Loucy (cell line): ENCODE measurements at regions not wholly inside any gene's neighbourhood (a gene's known extent, or its start where the extent isn't known, plus 50 kb on each side); places are given as distances from the start of the nearest gene placed in this dataset.
A peak's percentile ranks its signal among the peaks of the same experiment; 100 is the strongest.

Source experiments
- H2AFZ ChIP-seq: fragments of 200-600 bp; sonication (generic); 2 replicates; pipeline ENCODE4 v1.6.0; 2016; ENCODE audit warnings: antibody characterized with exemption, mild to moderate bottlenecking, low read length, moderate library complexity
- H3F3A ChIP-seq: fragments of 200-600 bp; 2 replicates; pipeline ENCODE4 v1.6.0; 2016; ENCODE audit warnings: antibody characterized with exemption, low read depth, mild to moderate bottlenecking
- H3K27me3 ChIP-seq: fragments of 200-600 bp; sonication (generic); 2 replicates; pipeline ENCODE4 v1.6.1; 2014; ENCODE audit warnings: low read length, mild to moderate bottlenecking; ENCODE audit not compliant: insufficient read depth, poor library complexity, severe bottlenecking
- H3K36me3 ChIP-seq: fragments of 200-600 bp; sonication (generic); 2 replicates; pipeline ENCODE4 v1.6.1; 2016; ENCODE audit warnings: low read length; ENCODE audit not compliant: insufficient read depth
- H3K4me1 ChIP-seq: fragments of 200-600 bp; sonication (generic); 2 replicates; pipeline ENCODE4 v1.5.1; 2014; ENCODE audit warnings: low read length, mild to moderate bottlenecking; ENCODE audit not compliant: insufficient read depth, poor library complexity, severe bottlenecking
- H3K4me2 ChIP-seq: fragments of 200-600 bp; sonication (generic); 2 replicates; pipeline ENCODE4 v1.6.0; 2014; ENCODE audit warnings: antibody characterized with exemption, low read length, low read depth, mild to moderate bottlenecking; ENCODE audit not compliant: poor library complexity, severe bottlenecking
- H3K4me3 ChIP-seq: fragments of 200-600 bp; sonication (generic); 2 replicates; pipeline ENCODE4 v1.5.1; 2014; ENCODE audit warnings: low read length, mild to moderate bottlenecking, mixed read lengths; ENCODE audit not compliant: poor library complexity, severe bottlenecking
- H3K79me2 ChIP-seq: fragments of 200-600 bp; sonication (generic); 2 replicates; pipeline ENCODE4 v1.6.1; 2014; ENCODE audit warnings: low read length; ENCODE audit not compliant: insufficient read depth
- H3K9ac ChIP-seq: fragments of 200-600 bp; sonication (generic); 2 replicates; pipeline ENCODE4 v1.6.0; 2014; ENCODE audit warnings: mild to moderate bottlenecking, low read depth, low read length, moderate library complexity; ENCODE audit not compliant: poor library complexity, severe bottlenecking
- H3K9me2 ChIP-seq: fragments of 200-600 bp; sonication (generic); replicated peaks from 2 replicates; pipeline ENCODE4 v1.6.1; 2016; ENCODE audit warnings: low read depth, low read length, mixed read lengths
- H3K9me3 ChIP-seq: fragments of 200-600 bp; sonication (generic); 2 replicates; pipeline ENCODE4 v1.6.1; 2014; ENCODE audit warnings: mild to moderate bottlenecking, antibody characterized with exemption, low read length, low read depth; ENCODE audit not compliant: insufficient read depth
- H4K20me1 ChIP-seq: fragments of 200-600 bp; sonication (generic); 2 replicates; pipeline ENCODE4 v1.6.0; 2014; ENCODE audit warnings: antibody characterized with exemption, low read length, mild to moderate bottlenecking; ENCODE audit not compliant: insufficient read depth, poor library complexity, severe bottlenecking
- EZH2phosphoT487 ChIP-seq: fragments of 200-600 bp; IDR thresholded peaks from 2 replicates; pipeline ENCODE4 v1.6.1; 2018; ENCODE audit warnings: antibody characterized with exemption, mild to moderate bottlenecking, moderate library complexity, borderline replicate concordance
- TF ChIP-seq, protein P1 (sequence below): fragments of 200-600 bp; sonication (generic); conservative IDR thresholded peaks from 2 replicates; pipeline ENCODE4 v1.5.1; 2014; ENCODE audit warnings: mild to moderate bottlenecking, antibody characterized with exemption, low read length

DNA sequence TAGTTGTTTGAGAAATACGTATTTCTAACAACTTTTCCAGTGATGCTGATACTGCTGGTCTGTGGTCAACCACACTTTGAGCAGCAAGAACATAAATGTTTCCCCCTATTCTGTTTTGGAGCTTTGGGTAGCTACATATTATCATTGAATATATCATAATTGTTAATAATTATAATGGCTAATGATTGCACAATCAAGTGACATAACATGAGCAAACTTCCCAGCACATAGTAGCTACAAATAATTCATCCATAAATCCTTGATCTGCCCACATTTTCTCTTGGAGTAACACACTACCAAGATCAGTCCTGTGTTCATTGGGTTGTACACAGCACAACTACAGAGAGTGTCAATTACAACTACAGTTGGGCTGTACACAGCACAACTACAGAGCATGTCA lies 436.3 kb upstream of the MAGEB18 start:
- no peaks in the 10 kb centered on the region for H3K27me3 ChIP-seq
- no peaks in the 10 kb centered on the region for H3K4me1 ChIP-seq
- H3K4me3 ChIP-seq: no peak overlapping the region
- H3K79me2 ChIP-seq: no peaks in the 10 kb centered on the region
- no peaks in the 10 kb centered on the region for H3K9me2 ChIP-seq
- TF ChIP-seq EZH2phosphoT487: no peak
- TF ChIP-seq, protein P1, sequence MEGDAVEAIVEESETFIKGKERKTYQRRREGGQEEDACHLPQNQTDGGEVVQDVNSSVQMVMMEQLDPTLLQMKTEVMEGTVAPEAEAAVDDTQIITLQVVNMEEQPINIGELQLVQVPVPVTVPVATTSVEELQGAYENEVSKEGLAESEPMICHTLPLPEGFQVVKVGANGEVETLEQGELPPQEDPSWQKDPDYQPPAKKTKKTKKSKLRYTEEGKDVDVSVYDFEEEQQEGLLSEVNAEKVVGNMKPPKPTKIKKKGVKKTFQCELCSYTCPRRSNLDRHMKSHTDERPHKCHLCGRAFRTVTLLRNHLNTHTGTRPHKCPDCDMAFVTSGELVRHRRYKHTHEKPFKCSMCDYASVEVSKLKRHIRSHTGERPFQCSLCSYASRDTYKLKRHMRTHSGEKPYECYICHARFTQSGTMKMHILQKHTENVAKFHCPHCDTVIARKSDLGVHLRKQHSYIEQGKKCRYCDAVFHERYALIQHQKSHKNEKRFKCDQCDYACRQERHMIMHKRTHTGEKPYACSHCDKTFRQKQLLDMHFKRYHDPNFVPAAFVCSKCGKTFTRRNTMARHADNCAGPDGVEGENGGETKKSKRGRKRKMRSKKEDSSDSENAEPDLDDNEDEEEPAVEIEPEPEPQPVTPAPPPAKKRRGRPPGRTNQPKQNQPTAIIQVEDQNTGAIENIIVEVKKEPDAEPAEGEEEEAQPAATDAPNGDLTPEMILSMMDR: no peak
- no peaks in the 10 kb centered on the region for H3F3A ChIP-seq
- no peaks in the 10 kb centered on the region for H3K36me3 ChIP-seq
- no peak overlapping the region for H2AFZ ChIP-seq
- no peaks in the 10 kb centered on the region for H3K9me3 ChIP-seq
- no peak overlapping the region for H3K4me2 ChIP-seq
- no peaks in the 10 kb centered on the region for H4K20me1 ChIP-seq
- no peak overlapping the region for H3K9ac ChIP-seq

DNA sequence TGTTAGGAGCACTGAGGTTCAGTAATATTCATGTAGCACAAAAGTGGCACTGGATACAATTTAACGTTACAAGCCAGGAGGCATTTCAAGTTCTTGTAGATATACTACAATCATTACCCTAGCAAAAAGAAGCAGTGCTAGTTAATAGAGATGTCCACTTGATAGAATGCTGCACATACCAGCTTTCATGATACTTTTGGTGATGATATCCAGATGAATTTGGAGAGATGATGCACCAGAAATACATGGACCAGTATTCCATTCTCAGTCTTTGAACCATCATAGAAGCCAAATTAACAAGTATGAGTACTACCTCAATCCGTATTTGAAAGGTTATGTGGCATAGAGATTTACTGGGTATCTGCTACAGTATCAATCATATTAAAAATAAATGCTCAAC lies 421.0 kb upstream of the MAGEB18 start:
- H3K9me2 ChIP-seq: no peaks in the 10 kb centered on the region
- H3K4me3 ChIP-seq: no peak overlapping the region
- no peaks in the 10 kb centered on the region for H4K20me1 ChIP-seq
- no peak overlapping the region for H3K4me2 ChIP-seq
- H3K79me2 ChIP-seq: no peaks in the 10 kb centered on the region
- H3K9ac ChIP-seq: no peak overlapping the region
- H3K36me3 ChIP-seq: no peaks in the 10 kb centered on the region
- no peaks in the 10 kb centered on the region for H3K4me1 ChIP-seq
- no peaks in the 10 kb centered on the region for H3K27me3 ChIP-seq
- H3K9me3 ChIP-seq: no peaks in the 10 kb centered on the region
- H3F3A ChIP-seq: no peaks in the 10 kb centered on the region
- TF ChIP-seq, protein P1: no peak
- no peak for TF ChIP-seq EZH2phosphoT487
- H2AFZ ChIP-seq: no peak overlapping the region

DNA sequence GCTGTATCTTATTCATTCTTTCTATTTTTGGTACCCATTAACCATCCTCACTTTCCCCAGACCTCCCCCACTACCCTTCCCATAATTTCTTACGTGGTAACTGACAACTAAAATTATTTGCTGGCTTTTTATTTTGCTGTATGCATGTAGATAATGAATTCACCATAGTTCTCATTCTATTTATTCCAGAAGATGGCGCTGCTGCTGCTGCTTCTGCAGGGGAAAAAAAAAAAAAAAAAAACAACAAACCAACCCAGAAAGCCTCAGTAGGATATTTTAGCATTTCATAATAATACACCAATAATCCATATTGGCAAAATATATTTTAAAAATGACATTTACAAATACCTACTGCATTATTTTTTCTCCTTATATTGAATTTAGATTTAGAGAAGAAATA lies 416.6 kb upstream of the MAGEB18 start:
- TF ChIP-seq EZH2phosphoT487: no peak
- TF ChIP-seq, protein P1: peak; percentile 53
- Histone ChIP-seq H3K36me3 (no peaks in the 10 kb centered on the region), H3K79me2 (no peaks in the 10 kb centered on the region), H4K20me1 (no peaks in the 10 kb centered on the region), H3K4me3 (no peak overlapping the region), H3K9me3 (no peaks in the 10 kb centered on the region), H3K9ac (no peak overlapping the region), H3K4me2 (no peak overlapping the region), H2AFZ (no peak overlapping the region), H3K27me3 (no peaks in the 10 kb centered on the region), H3K9me2 (no peaks in the 10 kb centered on the region), H3F3A (no peaks in the 10 kb centered on the region), H3K4me1 (no peaks in the 10 kb centered on the region)
